H54 (cell line): ENCODE measurements at regions not wholly inside any gene's neighbourhood (a gene's known extent, or its start where the extent isn't known, plus 50 kb on each side); places are given as distances from the start of the nearest gene placed in this dataset.
A peak's percentile ranks its signal among the peaks of the same experiment; 100 is the strongest.

Source experiments
- DNase-seq: peaks from one replicate; pipeline ENCODE4 v3.0.0; 2011; ENCODE audit warnings: low spot score, mixed read lengths; ENCODE audit not compliant: insufficient read length
- FAIRE-seq: peaks from 3 replicates; lab custom pipeline; 2011; peaks lifted over from hg19 to GRCh38; lab: Jason Lieb, UNC
- POLR2A ChIP-seq: IDR thresholded peaks from 2 replicates; pipeline ENCODE4 v1.6.1; 2011; ENCODE audit warnings: low read depth, mild to moderate bottlenecking, low read length

DNA sequence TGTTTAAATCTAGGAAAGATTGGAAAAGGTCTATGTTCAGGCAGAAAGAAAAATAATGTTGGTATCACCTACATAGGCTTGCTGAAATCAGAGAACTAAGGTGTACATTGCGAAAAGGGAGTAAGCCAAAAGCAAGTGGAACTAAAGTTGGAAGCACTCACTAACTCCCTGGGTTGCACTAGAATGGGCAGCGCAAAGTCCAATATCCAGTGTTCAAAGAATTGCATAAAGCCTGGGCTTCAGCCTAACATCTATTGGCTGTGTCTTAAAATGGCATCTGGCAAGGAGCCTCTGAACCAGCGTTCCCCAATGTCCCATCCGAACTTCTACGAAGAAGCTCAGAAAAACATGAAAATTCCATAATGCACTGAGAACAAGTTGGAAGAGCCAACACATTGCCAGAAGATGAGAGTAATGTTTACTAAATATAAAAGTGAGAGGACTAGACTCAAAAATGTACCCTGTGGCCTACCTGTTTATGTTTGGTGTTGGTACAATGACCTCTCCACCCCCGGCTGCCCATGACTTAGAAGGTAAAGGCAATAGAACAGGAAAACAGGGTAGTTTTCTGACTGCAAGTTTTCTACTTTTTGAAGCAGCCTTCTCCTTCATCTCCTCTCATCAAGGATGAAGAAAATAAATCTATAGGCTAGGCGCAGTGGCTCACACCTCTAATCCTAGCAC is 275.9 kb upstream of the GHITM start:
- no peak for TF ChIP-seq POLR2A
- FAIRE-seq = no peak
- DNase-seq = no peak

DNA sequence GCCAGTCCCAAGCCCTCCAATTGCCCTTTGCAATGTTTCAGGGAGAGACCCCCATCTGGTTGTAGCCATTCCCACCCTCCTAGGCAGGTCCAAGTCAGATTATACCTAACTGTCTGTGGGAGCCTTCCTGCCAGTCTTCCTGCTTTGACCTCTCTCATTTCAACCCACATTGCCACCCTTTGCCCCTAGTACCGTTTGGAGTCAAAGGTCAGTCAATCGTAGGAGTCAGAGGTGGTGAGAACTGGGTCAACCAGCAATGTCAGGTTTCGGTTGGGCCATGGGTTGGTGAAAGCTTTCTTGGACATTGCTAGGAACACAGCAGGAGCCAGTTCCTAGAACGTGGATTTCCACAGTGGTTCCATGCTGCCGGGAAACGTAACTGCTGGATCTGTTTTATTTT is 269.4 kb upstream of the GHITM start:
- DNase-seq (no peak), FAIRE-seq (no peak)
- TF ChIP-seq POLR2A = no peak

DNA sequence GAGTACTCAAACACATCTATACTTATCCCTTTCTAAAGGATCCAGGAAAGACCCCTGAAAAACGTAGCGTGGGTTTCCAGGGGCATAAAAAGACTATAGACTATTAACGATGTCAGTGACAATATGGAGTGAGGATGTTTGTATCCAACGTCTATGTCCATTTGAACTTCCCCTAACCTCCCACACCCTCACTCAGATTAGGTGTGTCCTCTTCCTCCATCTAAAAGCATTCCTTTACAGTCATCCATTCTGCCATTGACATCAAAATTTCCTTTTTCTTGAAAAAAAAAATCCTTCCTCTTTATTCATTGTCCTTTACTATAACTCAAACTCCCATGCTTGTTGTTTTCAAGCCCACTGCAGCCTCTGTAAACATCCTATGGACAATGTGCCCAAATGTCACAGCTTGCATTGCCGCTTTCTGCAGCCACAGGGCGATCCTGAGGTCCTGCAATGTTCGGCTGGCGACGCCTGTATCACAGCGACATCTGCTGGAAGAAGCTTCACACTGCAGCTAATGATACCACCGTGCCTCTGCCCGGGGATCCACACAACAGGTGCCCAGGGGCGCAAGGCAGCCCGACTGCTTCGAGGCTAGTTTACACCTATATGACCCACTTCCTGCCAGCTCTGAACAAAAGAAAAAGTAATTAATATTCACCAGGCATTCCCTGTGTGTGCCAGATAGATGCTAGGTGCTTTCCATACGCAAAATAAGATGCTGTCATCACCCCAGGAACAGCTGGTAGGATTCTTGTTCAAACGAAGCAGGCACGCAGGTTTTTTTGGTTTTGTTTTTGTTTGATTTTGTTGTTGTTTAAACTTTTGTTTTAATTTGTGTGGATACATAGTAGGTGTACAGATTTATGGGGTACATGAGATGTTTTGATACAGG is 267.9 kb upstream of the GHITM start:
- peak; percentile 93 for FAIRE-seq
- no peak for TF ChIP-seq POLR2A
- DNase-seq = peak; percentile 60

DNA sequence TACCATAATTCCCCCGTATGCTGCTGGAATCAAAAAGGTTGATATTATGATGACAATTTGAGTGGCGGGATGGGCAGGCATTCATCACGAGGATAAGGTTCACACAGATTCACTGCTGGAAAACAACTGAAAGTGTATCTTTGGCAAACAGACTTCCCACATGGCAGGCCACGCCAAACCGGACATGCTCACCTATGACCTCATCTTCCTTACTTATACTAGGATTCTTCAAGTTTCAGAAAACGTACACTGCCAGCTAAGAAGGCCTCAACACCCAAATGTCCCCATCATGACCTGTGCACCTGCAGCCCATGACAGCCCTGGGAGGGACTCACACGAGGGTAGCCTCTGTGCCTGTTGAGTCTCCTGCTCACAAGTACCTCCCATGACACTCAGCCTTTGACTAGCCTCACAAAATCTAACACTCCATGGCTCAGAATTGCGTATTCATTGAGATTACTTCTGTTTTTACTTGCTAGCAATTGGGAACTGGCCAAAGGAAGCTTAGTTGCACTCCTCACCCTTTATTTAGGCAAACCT is 259.0 kb upstream of the GHITM start:
- DNase-seq (no peak), FAIRE-seq (no peak)
- no peak for TF ChIP-seq POLR2A

DNA sequence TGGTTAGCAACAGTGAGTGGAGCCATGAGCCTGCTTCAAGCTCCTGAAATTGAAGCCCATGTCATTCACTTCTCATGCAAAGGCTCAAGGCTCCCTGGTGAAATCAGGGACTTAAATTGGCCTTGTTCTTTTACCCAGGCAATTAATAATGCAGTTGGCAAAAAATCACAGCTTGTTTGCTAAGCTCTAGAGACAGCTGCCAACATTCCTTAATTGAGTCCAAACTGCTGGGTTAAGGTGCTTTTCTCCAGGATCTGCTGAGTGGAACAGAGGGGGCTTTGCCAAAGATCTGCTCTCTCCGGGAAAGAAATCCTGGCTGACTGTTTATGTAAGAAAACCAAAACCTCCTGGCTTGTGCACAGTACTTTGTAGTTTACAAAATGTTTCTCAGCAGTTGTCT is 257.6 kb upstream of the GHITM start:
- no peak for FAIRE-seq
- no peak for DNase-seq
- TF ChIP-seq POLR2A = no peak

DNA sequence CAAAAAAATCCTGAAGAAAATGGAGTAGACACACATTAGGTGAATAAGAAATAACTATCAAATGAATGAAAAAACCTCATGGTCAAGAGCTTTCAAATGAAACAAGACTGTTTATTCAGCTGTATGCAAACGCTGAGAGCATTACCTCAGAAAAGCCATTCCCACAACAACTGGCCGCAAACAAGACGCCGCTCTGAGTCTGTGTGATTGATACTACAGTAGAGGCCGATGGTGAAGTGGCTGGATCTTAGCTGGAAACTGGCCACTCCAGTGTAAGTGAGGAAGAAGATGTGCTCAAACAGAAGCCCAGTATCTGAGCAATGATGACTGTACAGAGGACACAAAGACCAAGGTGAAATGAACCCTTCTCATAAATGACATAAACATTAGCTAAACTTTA is 252.4 kb upstream of the GHITM start:
- no peak for TF ChIP-seq POLR2A
- FAIRE-seq (no peak), DNase-seq (no peak)

DNA sequence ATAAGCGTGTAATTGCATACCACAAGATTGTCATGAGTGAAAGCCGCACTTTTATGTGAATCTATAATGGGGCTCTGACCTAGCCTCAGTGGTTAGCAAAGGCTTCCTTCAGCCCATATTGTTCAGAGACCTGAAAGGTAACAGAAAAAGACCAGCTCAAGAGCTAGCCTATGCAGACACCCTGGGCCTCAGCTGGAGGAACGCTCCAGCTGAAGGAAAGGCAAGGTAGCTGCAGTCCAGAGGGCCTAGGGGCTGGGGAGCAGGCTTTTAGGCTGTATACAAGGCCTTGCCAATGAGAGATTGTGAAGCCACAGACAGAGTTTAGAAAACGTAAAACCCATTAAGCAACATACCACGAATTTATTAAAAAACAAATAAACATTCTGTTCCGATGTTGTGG is 246.6 kb upstream of the GHITM start:
- DNase-seq = no peak
- TF ChIP-seq POLR2A = no peak
- FAIRE-seq = no peak

DNA sequence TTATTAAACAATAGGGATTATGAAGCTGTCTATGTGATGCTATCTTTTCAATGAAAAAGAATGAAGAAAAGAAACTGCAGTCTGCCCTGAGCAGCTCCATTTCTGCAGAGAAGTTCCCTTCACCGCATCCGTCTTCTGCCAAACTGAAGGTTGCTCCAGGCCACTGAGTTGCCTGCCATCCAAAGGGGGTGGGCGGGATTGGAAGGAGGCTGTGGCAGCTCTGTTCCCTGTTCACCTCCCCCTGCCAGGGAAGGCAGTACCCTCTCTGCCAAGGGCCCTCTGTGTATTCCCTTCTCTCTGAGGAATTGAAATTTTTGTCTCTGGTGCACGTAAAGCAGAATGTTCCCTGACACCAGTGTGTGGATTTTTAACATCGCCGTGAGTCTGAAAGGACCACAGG is 243.1 kb upstream of the GHITM start:
- no peak for DNase-seq
- FAIRE-seq = no peak
- TF ChIP-seq POLR2A = no peak

DNA sequence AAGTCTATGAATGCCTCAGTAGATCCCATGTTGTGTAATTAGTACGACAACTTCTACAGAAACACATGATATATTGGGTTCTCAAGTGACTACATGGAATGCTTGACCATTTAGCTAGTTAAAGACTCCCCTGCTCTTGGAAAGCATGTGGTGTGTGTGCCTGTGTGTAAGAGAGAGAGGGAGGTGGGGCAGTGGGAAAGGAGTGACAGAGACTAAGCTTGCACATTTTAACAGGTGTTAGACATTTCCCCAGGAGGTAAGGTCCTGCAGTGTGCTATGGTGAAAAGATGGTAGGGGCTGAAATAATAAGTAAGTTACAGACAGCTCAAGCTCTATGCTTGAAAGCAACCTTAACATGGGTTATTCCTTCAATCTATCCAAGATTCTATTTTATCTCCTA is 241.7 kb upstream of the GHITM start:
- FAIRE-seq (no peak), DNase-seq (no peak)
- TF ChIP-seq POLR2A = no peak

DNA sequence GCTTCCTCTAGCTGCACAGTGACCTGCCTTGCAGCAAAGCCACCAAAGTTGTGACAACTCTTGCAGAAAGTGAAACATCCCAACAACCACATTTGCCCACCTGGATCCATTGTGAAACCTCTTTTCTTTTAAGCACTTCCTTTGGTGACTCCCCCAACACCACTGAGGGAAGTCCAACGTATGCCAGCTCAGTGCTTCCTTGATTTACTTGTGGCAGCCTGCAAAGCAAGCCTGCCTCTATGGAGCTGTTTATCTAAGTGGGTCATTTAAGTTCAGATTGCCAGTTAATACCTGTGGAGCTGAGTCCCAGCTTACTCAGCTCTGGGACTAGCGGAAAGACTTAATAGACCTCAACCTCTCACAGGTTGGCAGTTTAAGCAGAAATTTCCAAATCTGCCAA is 230.8 kb upstream of the GHITM start:
- TF ChIP-seq POLR2A = no peak
- DNase-seq (no peak), FAIRE-seq (no peak)

DNA sequence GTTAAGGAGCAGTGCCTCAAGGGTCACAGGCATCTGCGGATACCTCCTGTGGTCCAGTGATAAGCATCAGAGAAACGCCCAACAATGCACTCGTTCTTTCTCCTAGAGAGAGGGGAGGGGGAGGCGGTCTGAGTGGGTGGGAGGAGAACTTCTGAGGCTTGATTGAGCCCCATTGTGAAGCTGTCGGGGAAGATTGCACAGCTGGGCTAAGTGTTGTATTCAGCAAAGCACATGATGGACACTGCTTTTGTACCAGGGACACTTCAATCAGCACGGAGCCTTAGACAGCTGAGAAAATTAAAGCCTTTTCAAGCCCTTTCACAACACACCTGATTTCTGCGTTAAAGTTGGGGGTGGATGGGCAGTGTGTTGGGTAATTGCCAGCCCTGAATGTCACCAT is 230.3 kb upstream of the GHITM start:
- no peak for TF ChIP-seq POLR2A
- no peak for FAIRE-seq
- DNase-seq = no peak

DNA sequence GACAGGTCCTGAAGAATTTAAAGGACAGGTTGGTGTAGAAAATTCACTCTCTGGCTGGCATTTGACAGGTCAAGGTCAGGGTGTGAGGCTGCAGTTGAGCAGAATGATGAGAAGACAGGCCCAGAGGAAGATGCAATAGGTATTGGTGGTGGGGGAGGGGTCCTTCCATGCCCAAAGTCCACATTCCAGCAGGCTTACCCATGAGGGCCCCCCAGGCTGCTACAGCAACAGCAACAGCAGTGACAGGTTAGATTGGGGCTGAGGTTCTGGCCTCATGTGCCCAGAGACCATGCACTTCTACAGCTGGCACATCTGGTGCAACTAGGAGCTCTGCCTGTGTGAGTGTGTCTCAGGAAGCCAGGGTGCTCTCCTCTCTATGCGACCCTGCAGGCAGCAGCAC is 223.5 kb upstream of the GHITM start:
- no peak for FAIRE-seq
- no peak for TF ChIP-seq POLR2A
- DNase-seq = no peak

DNA sequence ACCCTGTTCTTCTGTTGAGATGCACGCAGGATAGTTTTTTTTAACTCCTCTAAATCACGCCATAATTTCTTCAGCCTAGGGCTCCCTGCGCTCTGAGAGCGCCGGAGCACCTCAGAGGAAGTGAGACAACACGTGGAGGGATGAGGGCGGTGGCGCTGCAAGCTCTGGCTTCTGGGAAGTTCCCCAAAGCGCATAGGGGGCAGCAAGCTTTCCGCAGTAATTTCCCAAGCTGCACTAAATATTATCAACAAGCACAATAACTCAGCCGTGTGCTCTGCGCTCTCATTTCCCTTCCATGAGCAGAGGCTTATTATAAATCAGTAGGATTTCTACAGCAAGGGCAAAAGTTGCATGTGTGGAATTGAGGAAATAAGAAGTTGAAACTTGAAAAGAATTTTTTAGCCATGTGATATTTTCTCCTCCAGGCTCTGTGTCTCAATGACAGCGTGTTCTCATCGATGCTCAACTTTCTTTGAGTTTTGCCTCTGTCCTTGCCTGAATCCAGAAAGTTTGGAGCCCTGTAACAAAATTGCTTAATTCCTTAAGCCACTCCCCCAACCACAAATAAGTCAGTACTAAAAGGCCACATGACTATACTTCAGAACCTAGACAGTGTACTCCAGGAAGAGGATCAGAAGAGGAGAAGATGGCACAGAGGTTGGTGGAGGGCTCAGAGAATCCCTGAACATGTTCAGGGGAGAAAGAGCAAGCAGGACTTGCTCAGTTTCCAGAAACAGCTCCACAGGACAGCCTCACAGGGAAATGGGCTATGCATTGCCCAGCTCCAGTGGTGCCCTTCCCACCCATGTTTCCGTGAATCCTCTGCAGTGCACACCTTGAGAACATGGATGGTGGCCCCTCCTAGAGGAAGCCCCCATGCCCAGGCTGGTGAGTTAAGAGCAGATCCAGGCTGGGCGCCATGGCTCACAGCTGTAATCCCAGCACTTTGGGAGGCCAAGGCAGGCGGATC is 221.5 kb upstream of the GHITM start:
- FAIRE-seq = no peak
- TF ChIP-seq POLR2A = no peak
- no peak for DNase-seq

DNA sequence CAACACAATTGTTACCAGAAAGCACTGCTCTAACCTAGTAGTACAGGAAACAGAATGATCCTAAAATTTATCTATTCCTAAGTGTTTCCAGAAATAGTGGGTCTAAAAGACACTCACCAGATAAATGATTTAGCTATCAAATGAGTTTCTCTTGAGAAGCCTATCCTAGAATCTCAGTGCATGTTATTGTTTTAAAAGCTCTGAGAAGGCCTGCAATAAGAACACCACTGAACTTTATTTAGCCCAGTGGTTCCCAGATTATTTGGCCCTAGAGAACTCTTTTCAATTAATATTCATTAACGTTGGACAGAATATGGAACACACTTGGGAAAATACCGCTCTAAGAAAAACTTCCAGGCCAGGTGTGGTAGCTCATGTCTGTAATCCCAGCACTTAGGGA is 220.1 kb upstream of the GHITM start:
- DNase-seq (no peak), FAIRE-seq (no peak)
- no peak for TF ChIP-seq POLR2A
